Right ventricle myocardium superior (tissue), 1 donor: ENCODE measurements at regions not wholly inside any gene's neighbourhood (a gene's known extent, or its start where the extent isn't known, plus 50 kb on each side); places are given as distances from the start of the nearest gene placed in this dataset.

Source experiments
- ATAC-seq: fragments of 200-7000 bp; cut with Tn5 transposase; one replicate; pipeline ENCODE4 v1.9.1; 2020; ENCODE audit warnings: mild to moderate bottlenecking; ENCODE audit not compliant: poor library complexity
- DNase-seq: peaks from one replicate; pipeline ENCODE4 v3.0.0-alpha.2; 2020
- intact Hi-C: fragments of 100-400 bp; cut with DNase I; formaldehyde crosslinking; loops from one replicate; pipeline ENCODE4 v1.11.2; 2022
- donor health status: DM: no; HTN: yes; CAD: no; lungs with severe emphysema.

- peak; percentile 40 for ATAC-seq
- DNase-seq: no peak
- intact Hi-C loops: no loop called here
These were observed 131.9 kb downstream of the ADAMTS15 start for GRCh38 chr11:130580372-130580771.

GRCh38 chr11:130580891-130581492 lies 132.5 kb downstream of the ADAMTS15 start:
- intact Hi-C loops: no loop called here
- DNase-seq (peak; percentile 64), ATAC-seq (peak; percentile 73)

- DNase-seq: no peak
- intact Hi-C loops: no loop called here
- no peak for ATAC-seq
These were observed 133.2 kb downstream of the ADAMTS15 start for GRCh38 chr11:130581646-130582045.

GRCh38 chr11:130582176-130582575 lies 133.7 kb downstream of the ADAMTS15 start:
- intact Hi-C loops: no loop called here
- ATAC-seq: no peak
- no peak for DNase-seq

- ATAC-seq: no peak
- no peak for DNase-seq
- intact Hi-C loops: no loop called here
These were observed 134.5 kb downstream of the ADAMTS15 start for GRCh38 chr11:130582981-130583380.

- DNase-seq (no peak), ATAC-seq (peak; percentile 37)
These were observed 135.4 kb downstream of the ADAMTS15 start for GRCh38 chr11:130583801-130584211.

GRCh38 chr11:130585545-130585944 lies 137.1 kb downstream of the ADAMTS15 start:
- intact Hi-C loops: no loop called here
- DNase-seq: no peak
- ATAC-seq: no peak

More at GRCh38 chr11:130583801-130584211, 135.4 kb downstream of the ADAMTS15 start:
- intact Hi-C loops: no loop called here

GRCh38 chr11:130587658-130588057 lies 139.2 kb downstream of the ADAMTS15 start:
- DNase-seq: no peak
- intact Hi-C loops: no loop called here
- peak; percentile 38 for ATAC-seq

- intact Hi-C loops: no loop called here
- no peak for ATAC-seq
These were observed 140.0 kb downstream of the ADAMTS15 start for GRCh38 chr11:130588471-130588870.

GRCh38 chr11:130592056-130592455 lies 143.6 kb downstream of the ADAMTS15 start:
- no peak for ATAC-seq
- intact Hi-C loops: no loop called here

More at GRCh38 chr11:130588471-130588870, 140.0 kb downstream of the ADAMTS15 start:
- DNase-seq: no peak

GRCh38 chr11:130593064-130593463 lies 144.6 kb downstream of the ADAMTS15 start:
- no peak for DNase-seq
- intact Hi-C loops: no loop called here
- ATAC-seq: no peak

More at GRCh38 chr11:130592056-130592455, 143.6 kb downstream of the ADAMTS15 start:
- DNase-seq: no peak

GRCh38 chr11:130598433-130598832 lies 150.0 kb downstream of the ADAMTS15 start:
- ATAC-seq (no peak), DNase-seq (no peak)
- intact Hi-C loops: no loop called here

- ATAC-seq (peak; percentile 64), DNase-seq (peak; percentile 90)
- intact Hi-C loops: no loop called here
These were observed 150.7 kb downstream of the ADAMTS15 start for GRCh38 chr11:130599073-130599654.

GRCh38 chr11:130600139-130600538 lies 151.7 kb downstream of the ADAMTS15 start:
- intact Hi-C loops: no loop called here
- no peak for ATAC-seq
- no peak for DNase-seq

- intact Hi-C loops: no loop called here
- DNase-seq (no peak), ATAC-seq (no peak)
These were observed 152.2 kb downstream of the ADAMTS15 start for GRCh38 chr11:130600616-130601015.

GRCh38 chr11:130601141-130601540 lies 152.7 kb downstream of the ADAMTS15 start:
- intact Hi-C loops: no loop called here
- DNase-seq (peak; percentile 88), ATAC-seq (peak; percentile 94)

- ATAC-seq (no peak), DNase-seq (no peak)
- intact Hi-C loops: no loop called here
These were observed 153.5 kb downstream of the ADAMTS15 start for GRCh38 chr11:130601764-130602460.

GRCh38 chr11:130602641-130603334 lies 154.3 kb downstream of the ADAMTS15 start:
- intact Hi-C loops: no loop called here
- DNase-seq: no peak
- no peak for ATAC-seq

GRCh38 chr11:130603335-130603906 lies 155.0 kb downstream of the ADAMTS15 start:
- no peak for ATAC-seq
- no peak for DNase-seq
- intact Hi-C loops: no loop called here
